Erythroblast (primary cell): ENCODE measurements at regions not wholly inside any gene's neighbourhood (a gene's known extent, or its start where the extent isn't known, plus 50 kb on each side); places are given as distances from the start of the nearest gene placed in this dataset.
"Not testable (repeated sequence)": the region's sequence is repeated elsewhere in the genome, so short reads cannot be mapped to it uniquely, and the experiment has no call there.

Experiments
- DNase-seq, 2 experiments: peaks; one replicate each; lab custom pipeline; 2025; lab: John Stamatoyannopoulos, UW
- GATA1 ChIP-seq: IDR thresholded peaks from 2 replicates; pipeline ENCODE4 v1.6.1; 2011; ENCODE audit warnings: low read depth, mild to moderate bottlenecking, control low read depth, low read length, moderate library complexity
- POLR2A ChIP-seq: IDR thresholded peaks from 2 replicates; pipeline ENCODE4 v1.6.1; 2011; ENCODE audit warnings: mild to moderate bottlenecking, low read length

GRCh38 chr6:119799596-119800509 lies 450.3 kb upstream of the MAN1A1 start:
- no peak for TF ChIP-seq POLR2A
- TF ChIP-seq GATA1 = no peak

DNA sequence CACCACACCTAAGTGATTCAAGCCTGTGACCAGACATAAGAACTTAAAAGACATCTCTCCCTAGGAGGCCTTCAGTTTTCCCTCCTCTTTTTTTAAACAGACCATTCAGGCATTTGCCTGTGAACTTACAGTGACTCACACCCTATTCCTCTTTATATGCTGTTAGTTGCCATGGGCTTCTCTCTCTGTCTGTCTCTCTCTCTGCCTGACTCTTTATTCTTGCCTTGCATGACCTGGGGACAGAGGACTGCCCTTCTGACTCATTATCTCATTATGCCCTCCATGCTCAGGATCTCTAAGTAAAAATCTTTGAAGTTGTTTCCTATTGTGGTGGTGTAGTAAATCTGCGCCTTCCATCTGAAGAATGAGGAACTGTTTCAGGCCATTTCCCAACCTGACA lies 442.2 kb upstream of the MAN1A1 start:
- TF ChIP-seq GATA1 = no peak
- TF ChIP-seq POLR2A = no peak
- DNase-seq = no peak

More at GRCh38 chr6:119799596-119800509, 450.3 kb upstream of the MAN1A1 start:
- DNase-seq = no peak

- no peak for TF ChIP-seq GATA1
- TF ChIP-seq POLR2A = no peak
- no peak for DNase-seq
These were observed 431.8 kb upstream of the MAN1A1 start for GRCh38 chr6:119781365-119781764.

DNA sequence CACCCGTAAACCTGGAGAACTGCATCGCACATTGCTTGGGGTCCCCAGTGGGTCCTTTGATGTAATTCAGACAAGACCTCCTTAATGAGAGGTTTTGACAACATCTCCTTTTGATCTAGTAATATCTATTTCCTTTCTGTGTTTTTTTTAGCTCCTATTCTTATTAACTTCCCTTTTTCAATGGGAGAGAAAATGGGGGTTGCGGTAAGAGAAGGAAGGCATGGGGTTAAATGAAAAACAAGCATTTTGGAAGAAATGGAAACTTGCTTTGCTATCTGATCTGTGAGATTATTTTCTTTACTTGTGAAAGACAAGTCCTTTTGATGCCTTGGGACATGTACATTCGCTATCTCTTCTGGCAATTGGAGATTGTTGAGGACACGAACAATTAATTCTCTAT lies 418.6 kb upstream of the MAN1A1 start:
- no peak for DNase-seq
- no peak for TF ChIP-seq GATA1
- TF ChIP-seq POLR2A = no peak

DNA sequence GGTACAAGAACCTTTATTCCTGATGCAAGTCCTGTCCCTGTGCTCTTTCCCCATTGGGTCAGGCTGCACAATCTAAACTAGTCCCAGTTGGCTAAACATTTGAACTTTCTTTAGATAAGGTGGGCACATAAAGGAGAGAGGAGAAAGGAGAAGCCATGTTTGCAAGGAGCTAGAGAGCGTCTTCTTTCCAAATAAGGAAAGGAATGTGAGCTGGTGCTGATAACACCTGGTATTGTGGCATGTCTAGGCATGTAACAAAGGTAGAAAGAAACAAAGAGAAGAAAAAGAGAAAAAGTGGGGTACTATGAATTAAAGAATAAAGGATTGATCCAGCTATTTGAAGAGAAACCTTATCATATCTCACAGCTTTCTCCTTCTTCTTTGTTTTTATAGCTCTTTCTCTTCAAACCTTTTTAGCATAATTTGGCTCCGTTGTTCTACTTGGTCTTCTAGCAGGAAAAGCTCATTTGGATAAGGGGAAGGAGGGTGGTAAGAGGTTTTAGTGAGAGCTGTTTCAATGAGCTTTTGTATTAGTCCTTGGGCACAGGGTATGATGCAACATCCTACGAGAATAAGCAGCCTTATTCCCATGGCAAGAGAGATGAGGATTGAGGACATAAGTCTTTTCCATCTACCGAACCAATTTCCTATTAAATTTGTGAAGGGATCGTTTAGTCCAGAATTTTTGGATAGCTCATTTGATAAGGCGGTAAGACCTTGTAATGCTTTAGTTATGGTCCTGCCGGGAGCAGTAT lies 415.5 kb upstream of the MAN1A1 start:
- DNase-seq = no peak
- TF ChIP-seq POLR2A = no peak
- no peak for TF ChIP-seq GATA1

GRCh38 chr6:119760046-119760445 lies 410.5 kb upstream of the MAN1A1 start:
- no peak for DNase-seq
- no peak for TF ChIP-seq GATA1
- TF ChIP-seq POLR2A = no peak

- DNase-seq = no peak
These were observed 408.8 kb upstream of the MAN1A1 start for GRCh38 chr6:119758385-119758784.

GRCh38 chr6:119757467-119757866 lies 407.9 kb upstream of the MAN1A1 start:
- TF ChIP-seq POLR2A (no peak), GATA1 (no peak)
- no peak for DNase-seq

More at GRCh38 chr6:119758385-119758784, 408.8 kb upstream of the MAN1A1 start:
- TF ChIP-seq POLR2A (no peak), GATA1 (no peak)

- TF ChIP-seq GATA1 = no peak
- TF ChIP-seq POLR2A = no peak
- DNase-seq = no peak
These were observed 399.8 kb upstream of the MAN1A1 start for GRCh38 chr6:119749335-119749734.

- DNase-seq = not testable (repeated sequence)
These were observed 399.0 kb upstream of the MAN1A1 start for GRCh38 chr6:119748535-119748934.

GRCh38 chr6:119742188-119742803 lies 392.7 kb upstream of the MAN1A1 start:
- no peak for TF ChIP-seq GATA1
- DNase-seq = peak; percentile 65 to 83

DNA sequence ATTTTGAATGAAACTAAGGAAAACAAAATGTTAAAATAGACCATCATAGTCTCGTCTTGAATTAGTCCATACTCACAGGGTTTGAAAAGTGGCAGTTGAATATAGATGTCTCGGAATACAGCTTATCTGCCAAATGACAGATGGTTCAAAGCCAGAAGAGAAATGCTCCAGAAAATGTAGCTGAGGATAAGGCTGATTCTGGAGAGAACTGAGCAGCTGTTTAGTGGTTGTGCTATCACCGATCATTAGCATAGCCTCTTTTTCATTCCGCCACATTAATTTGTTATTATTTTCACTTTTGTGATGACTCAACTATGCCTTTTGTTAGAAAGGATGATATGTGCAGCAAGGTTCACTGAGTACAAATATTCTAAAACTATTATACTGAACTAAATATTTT lies 390.2 kb upstream of the MAN1A1 start:
- TF ChIP-seq POLR2A (no peak), GATA1 (no peak)

DNA sequence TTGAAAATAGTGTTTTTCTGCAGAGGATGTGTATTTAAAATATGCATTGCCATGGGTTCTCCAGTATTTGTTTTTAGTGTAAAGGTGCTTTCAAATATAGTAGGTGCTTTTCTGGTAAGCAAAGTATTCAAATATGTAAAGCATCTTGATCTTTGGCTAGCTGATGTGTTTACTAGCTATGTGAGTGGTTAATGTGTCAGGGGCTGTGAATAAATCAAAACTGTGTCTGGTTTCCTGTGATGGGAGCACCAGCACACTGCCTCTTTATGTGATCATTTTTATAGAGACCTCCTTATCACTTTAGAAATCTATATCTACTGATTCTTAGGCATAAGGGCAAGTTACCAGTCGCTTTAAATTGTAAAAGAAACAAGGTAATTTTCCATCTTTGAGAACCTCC lies 388.9 kb upstream of the MAN1A1 start:
- TF ChIP-seq POLR2A (no peak), GATA1 (no peak)
- DNase-seq = no peak

More for the DNA sequence above, 390.2 kb upstream of the MAN1A1 start:
- DNase-seq = peak in 1 of 2 experiments; percentile 2

DNA sequence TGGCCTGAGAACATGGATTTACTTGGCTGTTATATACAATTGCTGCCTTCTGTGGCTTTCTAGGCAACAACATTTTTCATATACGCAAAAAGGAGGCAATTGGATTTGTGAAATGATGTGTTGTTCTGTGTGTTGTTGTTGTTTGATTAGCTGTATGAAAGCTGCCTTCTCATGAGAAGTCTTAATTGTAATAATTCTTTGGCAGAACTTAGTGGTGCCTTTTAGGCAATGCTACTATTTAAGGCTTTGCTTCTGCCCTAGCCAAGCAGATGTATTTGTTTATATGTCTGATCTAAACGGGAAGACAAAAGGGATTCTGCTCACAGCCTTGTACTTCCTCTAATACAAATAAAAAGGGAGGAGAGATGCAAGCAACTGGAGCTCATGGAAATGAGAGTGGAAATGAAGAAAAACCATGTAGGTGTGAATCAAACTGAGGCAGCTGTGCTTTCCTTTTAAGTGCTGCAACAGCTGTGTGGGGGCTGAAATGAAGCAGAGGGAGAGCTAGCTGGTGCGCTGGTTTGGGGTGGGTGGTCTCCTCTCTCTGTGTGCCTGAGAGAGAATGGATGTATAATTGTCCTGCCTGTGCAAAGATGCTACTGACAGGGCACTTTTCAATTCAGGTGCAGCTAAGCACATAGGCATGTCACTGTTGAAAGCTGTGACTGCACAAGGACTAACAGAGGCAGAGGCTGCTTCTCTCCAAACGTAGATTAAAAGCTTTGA lies 386.9 kb upstream of the MAN1A1 start:
- no peak for DNase-seq
- TF ChIP-seq GATA1 = no peak
- TF ChIP-seq POLR2A = no peak
